H9 (cell line): ENCODE measurements at regions not wholly inside any gene's neighbourhood (a gene's known extent, or its start where the extent isn't known, plus 50 kb on each side); places are given as distances from the start of the nearest gene placed in this dataset.

ENCODE experiments used
- DNase-seq: peaks from one replicate; pipeline ENCODE4 v3.0.0-alpha.2; 2017
- H2AFZ ChIP-seq: one replicate; pipeline ENCODE4 v1.6.1; 2013; ENCODE audit warnings: mild to moderate bottlenecking, low read length, control low read depth, moderate library complexity
- H2AK5ac ChIP-seq: 2 replicates; pipeline ENCODE4 v1.6.1; 2013; ENCODE audit warnings: low read length, control low read depth, mixed read lengths; ENCODE audit not compliant: insufficient read length
- H2BK120ac ChIP-seq: one replicate; pipeline ENCODE4 v1.6.1; 2013; ENCODE audit warnings: low read depth, mild to moderate bottlenecking, low read length, control low read depth, inconsistent platforms; ENCODE audit not compliant: poor library complexity, severe bottlenecking
- H2BK12ac ChIP-seq: 2 replicates; pipeline ENCODE4 v1.6.1; 2013; ENCODE audit warnings: low read length, control low read depth, mixed read lengths, low read depth; ENCODE audit not compliant: insufficient read length
- H2BK15ac ChIP-seq: 2 replicates; pipeline ENCODE4 v1.6.1; 2013; ENCODE audit warnings: low read depth, low read length, control low read depth
- H2BK20ac ChIP-seq: one replicate; pipeline ENCODE4 v1.6.1; 2013; ENCODE audit warnings: low read depth, mild to moderate bottlenecking, low read length, control low read depth, inconsistent platforms; ENCODE audit not compliant: poor library complexity, severe bottlenecking
- H2BK5ac ChIP-seq: 2 replicates; pipeline ENCODE4 v1.6.1; 2013; ENCODE audit warnings: low read length, control low read depth, mixed read lengths; ENCODE audit not compliant: insufficient read length
- H3K14ac ChIP-seq: 2 replicates; pipeline ENCODE4 v1.6.1; 2013; ENCODE audit warnings: low read length, control low read depth; ENCODE audit not compliant: insufficient read depth
- H3K18ac ChIP-seq: 2 replicates; pipeline ENCODE4 v1.6.1; 2013; ENCODE audit warnings: low read depth, mild to moderate bottlenecking, mixed read lengths, low read length, control low read depth; ENCODE audit not compliant: insufficient read length
- H3K23ac ChIP-seq: 2 replicates; pipeline ENCODE4 v1.6.1; 2013; ENCODE audit warnings: low read length, control low read depth, mixed read lengths, low read depth; ENCODE audit not compliant: insufficient read length
- H3K23me2 ChIP-seq: 2 replicates; pipeline ENCODE4 v1.6.1; 2013; ENCODE audit warnings: low read depth, mild to moderate bottlenecking, mixed read lengths, low read length, control low read depth; ENCODE audit not compliant: insufficient read length, poor library complexity, severe bottlenecking
- H3K27ac ChIP-seq: 2 replicates; pipeline ENCODE4 v1.5.1; 2013; ENCODE audit warnings: low read length, control low read depth, mixed read lengths, low read depth; ENCODE audit not compliant: insufficient read length
- H3K27me3 ChIP-seq: 2 replicates; pipeline ENCODE4 v1.6.1; 2013; ENCODE audit warnings: low read length, control low read depth, inconsistent platforms; ENCODE audit not compliant: insufficient read depth
- H3K4ac ChIP-seq: 2 replicates; pipeline ENCODE4 v1.6.1; 2013; ENCODE audit warnings: low read depth, mild to moderate bottlenecking, control low read depth, inconsistent platforms, low read length, moderate library complexity
- H3K4me1 ChIP-seq: 2 replicates; pipeline ENCODE4 v1.6.1; 2013; ENCODE audit warnings: low read length, control low read depth, inconsistent platforms; ENCODE audit not compliant: insufficient read depth
- H3K4me2 ChIP-seq: 2 replicates; pipeline ENCODE4 v1.6.1; 2013; ENCODE audit warnings: low read length, control low read depth, mixed read lengths; ENCODE audit not compliant: insufficient read length, insufficient read depth
- H3K56ac ChIP-seq: 2 replicates; pipeline ENCODE4 v1.6.1; 2013; ENCODE audit warnings: low read depth, mild to moderate bottlenecking, mixed read lengths, low read length, control low read depth; ENCODE audit not compliant: insufficient read length
- H3K79me1 ChIP-seq: 2 replicates; pipeline ENCODE4 v1.6.1; 2013; ENCODE audit warnings: low read depth, mild to moderate bottlenecking, moderate library complexity, low read length, control low read depth, inconsistent platforms; ENCODE audit not compliant: insufficient read depth, poor library complexity, severe bottlenecking
- H3K79me2 ChIP-seq: 2 replicates; pipeline ENCODE4 v1.6.1; 2013; ENCODE audit warnings: low read length, control low read depth, inconsistent platforms; ENCODE audit not compliant: insufficient read depth
- H3K9ac ChIP-seq: 2 replicates; pipeline ENCODE4 v1.6.1; 2013; ENCODE audit warnings: low read length, control low read depth, mixed read lengths; ENCODE audit not compliant: insufficient read length; ENCODE audit errors: extremely low read depth
- H3K9me3 ChIP-seq: one replicate; pipeline ENCODE4 v1.6.1; 2013; ENCODE audit warnings: low read depth, low read length, inconsistent platforms; ENCODE audit not compliant: control insufficient read depth
- H3T11ph ChIP-seq: one replicate; pipeline ENCODE4 v1.6.1; 2013; ENCODE audit warnings: mild to moderate bottlenecking, low read length, control low read depth, inconsistent platforms
- H4K20me1 ChIP-seq: one replicate; pipeline ENCODE4 v1.6.1; 2013; ENCODE audit not compliant: control insufficient read depth, insufficient read length, insufficient read depth
- H4K5ac ChIP-seq: 2 replicates; pipeline ENCODE4 v1.6.1; 2013; ENCODE audit warnings: low read depth, mild to moderate bottlenecking, mixed read lengths, low read length, control low read depth; ENCODE audit not compliant: insufficient read length
- H4K8ac ChIP-seq: replicated peaks from 2 replicates; pipeline ENCODE4 v1.6.1; 2013; ENCODE audit warnings: low read length, control low read depth, mixed read lengths, low read depth; ENCODE audit not compliant: insufficient read length
- H4K91ac ChIP-seq: 2 replicates; pipeline ENCODE4 v1.6.1; 2013; ENCODE audit warnings: low read depth, mild to moderate bottlenecking, moderate library complexity, mixed read lengths, low read length, control low read depth; ENCODE audit not compliant: insufficient read length
- H3K27ac Mint-ChIP-seq, 3 experiments: 2 replicates in 2 of 3; 3 replicates in 1 of 3; pipeline ENCODE4 v1.8.0; 2020 to 2021; ENCODE audit warnings: mixed read lengths in 3 of 3, mild to moderate bottlenecking in 1 of 3, moderate library complexity in 1 of 3
- H3K27me3 Mint-ChIP-seq: 2 replicates; pipeline ENCODE4 v1.8.0; 2021; ENCODE audit warnings: low read depth, mild to moderate bottlenecking, moderate library complexity, mixed read lengths
- H3K36me3 Mint-ChIP-seq, 3 experiments: 2 replicates in 2 of 3; 3 replicates in 1 of 3; pipeline ENCODE4 v1.8.0; 2020 to 2021; ENCODE audit warnings: low read depth in 3 of 3, mixed read lengths in 3 of 3; ENCODE audit not compliant: insufficient read depth in 1 of 3
- H3K4me1 Mint-ChIP-seq, 2 experiments: 2 replicates each; pipeline ENCODE4 v1.8.0; 2020; ENCODE audit warnings: mixed read lengths in 2 of 2
- H3K4me3 Mint-ChIP-seq, 2 experiments: 2 replicates in 1 of 2; 3 replicates in 1 of 2; pipeline ENCODE4 v1.8.0; 2020 to 2021; ENCODE audit warnings: mild to moderate bottlenecking in 2 of 2, mixed read lengths in 2 of 2, moderate library complexity in 1 of 2
- H3K9me3 Mint-ChIP-seq, 2 experiments: 2 replicates in 1 of 2; 3 replicates in 1 of 2; pipeline ENCODE4 v1.8.0; 2020; ENCODE audit warnings: mild to moderate bottlenecking in 2 of 2, mixed read lengths in 2 of 2, moderate library complexity in 1 of 2
- WGBS: extraction: QIAGEN DNeasy Blood & Tissue Kit; methylation state at CpG from one replicate; pipeline ENCODE4 v1.1.7; 2013; ENCODE audit warnings: missing lambda C conversion rate, low lambda C conversion rate, mixed read lengths; ENCODE audit not compliant: insufficient read length; ENCODE audit errors: extremely low coverage; 5-methylcytosine and 5-hydroxymethylcytosine counted together
- TF ChIP-seq, protein P1 (sequence below): fragments of 200-600 bp; sonication (generic); conservative IDR thresholded peaks from 3 replicates; pipeline ENCODE4 v1.8.0; 2021; ENCODE audit warnings: antibody characterized with exemption, mild to moderate bottlenecking

DNA sequence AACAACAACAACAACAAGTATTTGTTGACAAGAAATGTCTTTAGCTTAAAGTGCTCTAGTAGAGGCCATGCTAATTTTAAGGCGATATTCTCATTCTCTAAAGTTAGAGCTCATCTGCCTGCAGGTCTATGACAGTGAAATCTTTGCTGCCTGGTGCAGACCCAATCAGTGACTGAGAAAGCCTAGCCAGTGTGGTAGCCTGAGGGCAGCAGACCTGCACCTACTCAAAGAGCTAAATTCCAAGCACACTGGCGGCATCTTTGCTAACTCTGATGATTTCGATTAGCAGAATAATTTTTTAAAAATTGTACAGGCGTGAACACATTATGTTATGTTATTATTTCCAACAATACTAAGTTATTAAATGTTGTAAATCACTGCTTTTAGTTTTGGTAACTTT is 228.8 kb upstream of the RGMA start:
- no peak overlapping the region for H3K4me2 ChIP-seq
- no peaks in the 10 kb centered on the region for H3K9me3 ChIP-seq
- H2AFZ ChIP-seq, result no peak overlapping the region
- H2BK120ac ChIP-seq, result no peak overlapping the region
- H3K79me2 ChIP-seq, result no peaks in the 10 kb centered on the region
- no peak overlapping the region for H4K8ac ChIP-seq
- H3K4me1 ChIP-seq, result peaks cover 3% of the 10 kb centered on the region; the same call in 1 of the 2 replicates
- no peak overlapping the region for H4K91ac ChIP-seq
- H3K4ac ChIP-seq, result no peak overlapping the region
- DNase-seq, result no peak
- H3K27ac Mint-ChIP-seq, result no peak overlapping the region
- TF ChIP-seq, protein P1, sequence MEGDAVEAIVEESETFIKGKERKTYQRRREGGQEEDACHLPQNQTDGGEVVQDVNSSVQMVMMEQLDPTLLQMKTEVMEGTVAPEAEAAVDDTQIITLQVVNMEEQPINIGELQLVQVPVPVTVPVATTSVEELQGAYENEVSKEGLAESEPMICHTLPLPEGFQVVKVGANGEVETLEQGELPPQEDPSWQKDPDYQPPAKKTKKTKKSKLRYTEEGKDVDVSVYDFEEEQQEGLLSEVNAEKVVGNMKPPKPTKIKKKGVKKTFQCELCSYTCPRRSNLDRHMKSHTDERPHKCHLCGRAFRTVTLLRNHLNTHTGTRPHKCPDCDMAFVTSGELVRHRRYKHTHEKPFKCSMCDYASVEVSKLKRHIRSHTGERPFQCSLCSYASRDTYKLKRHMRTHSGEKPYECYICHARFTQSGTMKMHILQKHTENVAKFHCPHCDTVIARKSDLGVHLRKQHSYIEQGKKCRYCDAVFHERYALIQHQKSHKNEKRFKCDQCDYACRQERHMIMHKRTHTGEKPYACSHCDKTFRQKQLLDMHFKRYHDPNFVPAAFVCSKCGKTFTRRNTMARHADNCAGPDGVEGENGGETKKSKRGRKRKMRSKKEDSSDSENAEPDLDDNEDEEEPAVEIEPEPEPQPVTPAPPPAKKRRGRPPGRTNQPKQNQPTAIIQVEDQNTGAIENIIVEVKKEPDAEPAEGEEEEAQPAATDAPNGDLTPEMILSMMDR, result no peak
- peaks cover 0 to 6% of the 10 kb centered on the region in 2 experiments; a peak in 2 of 5 replicates for H3K9me3 Mint-ChIP-seq
- H3K27ac ChIP-seq, result no peak overlapping the region
- no peak overlapping the region for H3K56ac ChIP-seq
- no peaks in the 10 kb centered on the region for H4K20me1 ChIP-seq
- H3K27me3 ChIP-seq, result no peaks in the 10 kb centered on the region
- WGBS, result no CpG with 5 or more reads among the region's 4 CpGs
- H4K5ac ChIP-seq, result no peak overlapping the region
- peaks cover 47% of the 10 kb centered on the region for H3K27me3 Mint-ChIP-seq
- H3T11ph ChIP-seq, result no peak overlapping the region
- peaks cover 11 to 15% of the 10 kb centered on the region in 2 experiments for H3K4me1 Mint-ChIP-seq
- no peak overlapping the region for H2AK5ac ChIP-seq
- H3K14ac ChIP-seq, result no peak overlapping the region
- no peak overlapping the region for H3K9ac ChIP-seq
- no peak overlapping the region for H2BK15ac ChIP-seq
- no peak overlapping the region for H3K4me3 Mint-ChIP-seq
- H3K23me2 ChIP-seq, result no peaks in the 10 kb centered on the region
- H3K79me1 ChIP-seq, result no peaks in the 10 kb centered on the region
- H2BK12ac ChIP-seq, result no peak overlapping the region
- H3K18ac ChIP-seq, result no peak overlapping the region
- H3K23ac ChIP-seq, result no peak overlapping the region
- H2BK5ac ChIP-seq, result no peak overlapping the region
- peaks cover 0 to 4% (median 1%) of the 10 kb centered on the region in 3 experiments; a peak in 3 of 7 replicates for H3K36me3 Mint-ChIP-seq
- H2BK20ac ChIP-seq, result no peak overlapping the region
